HEK293T (cell line): ENCODE measurements at regions not wholly inside any gene's neighbourhood (a gene's known extent, or its start where the extent isn't known, plus 50 kb on each side); places are given as distances from the start of the nearest gene placed in this dataset.
A peak's percentile ranks its signal among the peaks of the same experiment; 100 is the strongest.

Experiments used
- CTCF ChIA-PET: fragments of 350-600 bp; formaldehyde crosslinking; extraction: SDS; loops from one replicate; lab custom pipeline; 2021; ENCODE audit warnings: antibody characterized with exemption, inconsistent platforms; lab: Yijun Ruan, JAX
- POLR2A ChIA-PET: fragments of 350-600 bp; formaldehyde crosslinking; extraction: SDS; loops from one replicate; lab custom pipeline; 2020; ENCODE audit warnings: antibody characterized with exemption, inconsistent platforms; lab: Yijun Ruan, JAX
- DNase-seq: peaks from one replicate; pipeline ENCODE4 v3.0.0; 2012; ENCODE audit warnings: mixed read lengths; ENCODE audit errors: extremely low spot score
- ARNT ChIP-seq: fragments of 450-650 bp; IDR thresholded peaks from 2 replicates; pipeline ENCODE4 v1.6.1; 2017; ENCODE audit warnings: mild to moderate bottlenecking
- BHLHE40 ChIP-seq: fragments of 450-650 bp; IDR thresholded peaks from 2 replicates; pipeline ENCODE4 v1.6.1; 2016; ENCODE audit warnings: mild to moderate bottlenecking, moderate library complexity, borderline replicate concordance
- CTBP1 ChIP-seq: fragments of 450-650 bp; IDR thresholded peaks from 2 replicates; pipeline ENCODE4 v1.6.1; 2016; ENCODE audit warnings: borderline replicate concordance
- ELF4 ChIP-seq: fragments of 450-650 bp; IDR thresholded peaks from 2 replicates; pipeline ENCODE4 v1.6.1; 2017; ENCODE audit warnings: antibody characterized with exemption
- FOXA1 ChIP-seq: fragments of 450-650 bp; IDR thresholded peaks from 2 replicates; pipeline ENCODE4 v1.6.1; 2016; ENCODE audit warnings: mild to moderate bottlenecking
- FOXK2 ChIP-seq: fragments of 450-650 bp; IDR thresholded peaks from 2 replicates; pipeline ENCODE4 v1.6.1; 2016; ENCODE audit warnings: mild to moderate bottlenecking
- FOXM1 ChIP-seq: fragments of 450-650 bp; IDR thresholded peaks from 2 replicates; pipeline ENCODE4 v1.6.1; 2017; ENCODE audit warnings: mild to moderate bottlenecking, borderline replicate concordance
- HDGF ChIP-seq: fragments of 450-650 bp; IDR thresholded peaks from 2 replicates; pipeline ENCODE4 v1.6.1; 2017; ENCODE audit warnings: antibody characterized with exemption, borderline replicate concordance
- L3MBTL2 ChIP-seq: fragments of 450-650 bp; conservative IDR thresholded peaks from 2 replicates; pipeline ENCODE4 v1.6.1; 2016; ENCODE audit warnings: mild to moderate bottlenecking
- LEF1 ChIP-seq: fragments of 450-650 bp; IDR thresholded peaks from 2 replicates; pipeline ENCODE4 v1.6.1; 2017; ENCODE audit warnings: mild to moderate bottlenecking, borderline replicate concordance
- NFRKB ChIP-seq: fragments of 450-650 bp; IDR thresholded peaks from 2 replicates; pipeline ENCODE4 v1.6.1; 2016; ENCODE audit warnings: mild to moderate bottlenecking, moderate library complexity
- PKNOX1 ChIP-seq: fragments of 450-650 bp; IDR thresholded peaks from 2 replicates; pipeline ENCODE4 v1.6.1; 2016
- SP1 ChIP-seq: fragments of 450-650 bp; IDR thresholded peaks from 2 replicates; pipeline ENCODE4 v1.6.1; 2017
- SUZ12 ChIP-seq: fragments of 450-650 bp; IDR thresholded peaks from 2 replicates; pipeline ENCODE4 v1.6.1; 2016; ENCODE audit warnings: mild to moderate bottlenecking
- TARDBP ChIP-seq: fragments of 450-650 bp; IDR thresholded peaks from 2 replicates; pipeline ENCODE4 v1.6.1; 2016
- ZNF384 ChIP-seq: fragments of 450-650 bp; IDR thresholded peaks from 2 replicates; pipeline ENCODE4 v1.6.1; 2016

GRCh38 chr15:36347272-36347858, 232.1 kb upstream of the CDIN1 start:
- TF ChIP-seq TARDBP (no peak), HDGF (no peak), NFRKB (no peak), FOXK2 (no peak), PKNOX1 (peak; percentile 87), FOXA1 (no peak), ARNT (no peak)
- ChIA-PET POLR2A (interaction anchor here (0.6 kb wide), 1 partner anchor 388 kb away, joined by 4 read pairs; no protein-coding TSS in a partner anchor), CTCF (no interaction called here)
- DNase-seq = no peak

GRCh38 chr15:36356466-36356865, 223.0 kb upstream of the CDIN1 start:
- ChIA-PET CTCF (interaction anchor here (0.5 kb wide), 1 partner anchor 718 kb away, joined by 3 read pairs; no protein-coding TSS in a partner anchor), POLR2A (no interaction called here)
- no peak for DNase-seq
- TF ChIP-seq ARNT (no peak), LEF1 (no peak), SP1 (no peak), ELF4 (no peak), CTBP1 (no peak), FOXK2 (no peak), SUZ12 (no peak), PKNOX1 (no peak), L3MBTL2 (no peak), ZNF384 (no peak), FOXA1 (no peak), NFRKB (no peak), BHLHE40 (no peak), FOXM1 (no peak)

GRCh38 chr15:36356978-36357601, 222.3 kb upstream of the CDIN1 start:
- no peak for TF ChIP-seq L3MBTL2
- TF ChIP-seq PKNOX1 = peak; percentile 75
- peak; percentile 47; the same call in 1 of the 2 replicates for TF ChIP-seq CTBP1
- TF ChIP-seq SP1 = no peak
- no peak for TF ChIP-seq ZNF384
- CTCF ChIA-PET = interaction anchor here (0.7 kb wide), 1 partner anchor 239 kb away, joined by 3 read pairs; no protein-coding TSS in a partner anchor
- POLR2A ChIA-PET = no interaction called here
- DNase-seq = no peak

- DNase-seq = no peak
These were observed 221.3 kb upstream of the CDIN1 start for GRCh38 chr15:36358094-36358493.

GRCh38 chr15:36358523-36358922, 220.9 kb upstream of the CDIN1 start:
- no peak for DNase-seq
- ChIA-PET CTCF (interaction anchor here (0.6 kb wide), 1 partner anchor 510 kb away, joined by 3 read pairs; no protein-coding TSS in a partner anchor), POLR2A (no interaction called here)
- TF ChIP-seq LEF1 (no peak), ARNT (no peak)

More at GRCh38 chr15:36358094-36358493, 221.3 kb upstream of the CDIN1 start:
- TF ChIP-seq FOXM1 (no peak), ZNF384 (0 out of 2 replicates have a peak, but pooled peaks have one; percentile 29)
- ChIA-PET POLR2A (no interaction called here), CTCF (interaction anchor here (0.6 kb wide), 2 partner anchors 10 to 510 kb away, joined by 3 to 4 read pairs; no protein-coding TSS in a partner anchor)

GRCh38 chr15:36359286-36359685, 220.1 kb upstream of the CDIN1 start:
- CTCF ChIA-PET = no interaction called here
- POLR2A ChIA-PET = no interaction called here
- no peak for TF ChIP-seq SUZ12
- no peak for TF ChIP-seq ARNT
- no peak for TF ChIP-seq LEF1
- TF ChIP-seq BHLHE40 = no peak
- TF ChIP-seq TARDBP = no peak
- TF ChIP-seq HDGF = no peak
- no peak for TF ChIP-seq PKNOX1
- no peak for TF ChIP-seq L3MBTL2
- no peak for TF ChIP-seq NFRKB
- no peak for TF ChIP-seq FOXM1
- TF ChIP-seq ELF4 = no peak
- TF ChIP-seq ZNF384 = no peak
- TF ChIP-seq SP1 = no peak
- TF ChIP-seq CTBP1 = no peak
- no peak for TF ChIP-seq FOXA1
- no peak for TF ChIP-seq FOXK2
- DNase-seq = no peak
